Suprapubic skin (tissue), 4 donors: ENCODE measurements at regions not wholly inside any gene's neighbourhood (a gene's known extent, or its start where the extent isn't known, plus 50 kb on each side); places are given as distances from the start of the nearest gene placed in this dataset.
"Not testable (repeated sequence)": the region's sequence is repeated elsewhere in the genome, so short reads cannot be mapped to it uniquely, and the experiment has no call there.

Experiments
- DNase-seq, 2 donors: peaks; one replicate each; pipeline ENCODE4 v3.0.0-alpha.2; 2019; ENCODE audit warnings: low spot score in 2 of 2
- H3K27ac ChIP-seq: fragments of 200-600 bp; sonication (generic); one replicate; pipeline ENCODE4 v1.5.1; 2019
- H3K27me3 ChIP-seq: fragments of 200-600 bp; sonication (generic); one replicate; pipeline ENCODE4 v1.5.1; 2019
- H3K36me3 ChIP-seq: fragments of 200-600 bp; sonication (generic); one replicate; pipeline ENCODE4 v1.5.1; 2019
- H3K4me1 ChIP-seq: fragments of 200-600 bp; sonication (generic); one replicate; pipeline ENCODE4 v1.5.1; 2019
- H3K4me3 ChIP-seq: fragments of 200-600 bp; sonication (generic); one replicate; pipeline ENCODE4 v1.5.1; 2019; ENCODE audit warnings: mild to moderate bottlenecking
- H3K9me3 ChIP-seq: fragments of 200-600 bp; sonication (generic); one replicate; pipeline ENCODE4 v1.5.1; 2019
- EP300 ChIP-seq: sonication (generic); formaldehyde crosslinking; IDR thresholded peaks from one replicate; pipeline ENCODE4 v1.6.1; 2017; ENCODE audit warnings: antibody characterized with exemption
- POLR2A ChIP-seq, 2 donors: fragments of 450-650 bp; IDR thresholded peaks; one replicate each; pipeline ENCODE4 v1.6.1; 2017; ENCODE audit warnings: antibody characterized with exemption in 2 of 2, mild to moderate bottlenecking in 2 of 2, moderate library complexity in 2 of 2
- POLR2AphosphoS5 ChIP-seq, 3 donors: sonication (generic); formaldehyde crosslinking; IDR thresholded peaks; one replicate each; pipeline ENCODE4 v1.6.1; 2017; ENCODE audit warnings: antibody characterized with exemption in 3 of 3
- WGBS: methylation state at CpG from one replicate; pipeline ENCODE4 v1.1.5; 2018; 5-methylcytosine and 5-hydroxymethylcytosine counted together
- TF ChIP-seq, protein P1 (sequence below), 2 donors: fragments of 200-600 bp in 1 of 2; fragments of 450-650 bp in 1 of 2; sonication (generic) in 1 of 2; IDR thresholded peaks; one replicate each; pipeline ENCODE4 v1.5.1; 2016 to 2019; ENCODE audit warnings: antibody characterized with exemption in 2 of 2, mild to moderate bottlenecking in 1 of 2, moderate library complexity in 1 of 2

DNA sequence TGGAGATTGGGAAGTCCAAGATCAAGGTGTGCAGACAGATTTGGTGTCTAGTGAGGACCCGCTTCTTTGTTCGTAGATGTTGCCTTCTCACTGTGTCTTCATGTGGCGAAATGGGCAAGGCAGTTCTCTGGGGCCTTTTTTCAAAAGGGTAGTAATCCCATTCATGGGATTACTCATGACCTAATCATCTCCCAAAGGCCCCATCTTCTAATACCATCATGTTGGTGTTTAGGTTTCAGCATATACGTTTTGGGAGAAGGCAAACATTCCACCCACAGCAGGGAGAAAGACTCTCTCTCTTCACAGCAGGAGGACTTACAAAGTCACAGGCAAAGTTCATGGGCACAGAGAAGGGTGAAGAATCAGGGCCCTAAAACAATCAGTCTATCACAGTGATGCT, 252.1 kb downstream of the RPLP1 start:
- 79% methylated on average over 4 of the region's 4 CpGs for WGBS
- no peak overlapping the region for H3K27ac ChIP-seq
- no peaks in the 10 kb centered on the region for H3K36me3 ChIP-seq
- no peak for TF ChIP-seq POLR2AphosphoS5 (IDR thresholded peaks at IDR 0.05)
- TF ChIP-seq EP300, result no peak
- TF ChIP-seq, protein P1, sequence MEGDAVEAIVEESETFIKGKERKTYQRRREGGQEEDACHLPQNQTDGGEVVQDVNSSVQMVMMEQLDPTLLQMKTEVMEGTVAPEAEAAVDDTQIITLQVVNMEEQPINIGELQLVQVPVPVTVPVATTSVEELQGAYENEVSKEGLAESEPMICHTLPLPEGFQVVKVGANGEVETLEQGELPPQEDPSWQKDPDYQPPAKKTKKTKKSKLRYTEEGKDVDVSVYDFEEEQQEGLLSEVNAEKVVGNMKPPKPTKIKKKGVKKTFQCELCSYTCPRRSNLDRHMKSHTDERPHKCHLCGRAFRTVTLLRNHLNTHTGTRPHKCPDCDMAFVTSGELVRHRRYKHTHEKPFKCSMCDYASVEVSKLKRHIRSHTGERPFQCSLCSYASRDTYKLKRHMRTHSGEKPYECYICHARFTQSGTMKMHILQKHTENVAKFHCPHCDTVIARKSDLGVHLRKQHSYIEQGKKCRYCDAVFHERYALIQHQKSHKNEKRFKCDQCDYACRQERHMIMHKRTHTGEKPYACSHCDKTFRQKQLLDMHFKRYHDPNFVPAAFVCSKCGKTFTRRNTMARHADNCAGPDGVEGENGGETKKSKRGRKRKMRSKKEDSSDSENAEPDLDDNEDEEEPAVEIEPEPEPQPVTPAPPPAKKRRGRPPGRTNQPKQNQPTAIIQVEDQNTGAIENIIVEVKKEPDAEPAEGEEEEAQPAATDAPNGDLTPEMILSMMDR (IDR thresholded peaks at IDR 0.05), result no peak
- no peak for TF ChIP-seq POLR2A (IDR thresholded peaks at IDR 0.05)
- no peaks in the 10 kb centered on the region for H3K9me3 ChIP-seq
- H3K4me1 ChIP-seq, result peaks cover 6% of the 10 kb centered on the region
- no peaks in the 10 kb centered on the region for H3K27me3 ChIP-seq
- DNase-seq, result no peak
- no peak overlapping the region for H3K4me3 ChIP-seq

DNA sequence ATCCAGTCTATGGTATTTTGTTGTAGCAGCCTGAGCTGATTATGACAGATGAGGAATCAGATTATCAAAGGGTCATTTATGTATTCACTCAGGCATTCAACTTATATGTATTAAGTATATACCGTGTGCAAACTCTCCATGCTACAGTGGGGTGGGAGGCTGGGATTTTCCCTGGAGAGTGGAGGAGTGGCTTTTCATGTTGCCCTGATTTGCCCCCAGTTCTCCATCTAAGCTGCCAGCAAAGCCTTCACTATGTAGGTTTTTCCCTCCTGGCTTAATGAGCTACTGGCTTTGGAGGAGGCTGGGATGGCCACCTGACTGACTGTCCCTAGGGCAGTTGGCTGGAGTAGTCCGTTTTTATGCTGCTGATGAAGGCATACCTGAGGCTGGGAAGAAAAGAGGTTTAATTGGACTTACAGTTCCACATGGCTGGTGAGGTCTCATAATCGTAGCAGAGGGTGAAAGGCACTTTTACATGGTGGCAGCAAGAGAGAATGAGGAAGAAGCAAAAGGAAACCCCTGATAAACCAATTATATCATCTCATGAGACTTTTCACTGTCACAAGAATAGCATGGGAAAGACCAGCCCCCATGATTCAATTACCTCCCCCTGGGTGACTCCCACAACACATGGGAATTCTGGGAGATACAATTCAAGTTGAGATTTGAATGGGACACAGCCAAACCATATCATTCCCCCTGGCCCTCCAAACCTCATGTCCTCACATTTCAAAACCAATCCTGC, 253.9 kb downstream of the RPLP1 start:
- Histone ChIP-seq H3K4me3 (no peak overlapping the region), H3K27ac (no peak overlapping the region), H3K36me3 (no peaks in the 10 kb centered on the region), H3K4me1 (peaks cover 6% of the 10 kb centered on the region), H3K9me3 (no peaks in the 10 kb centered on the region), H3K27me3 (no peaks in the 10 kb centered on the region)
- WGBS, result 83% methylated on average over 3 of the region's 3 CpGs
- DNase-seq, result no peak
- TF ChIP-seq EP300, result no peak

DNA sequence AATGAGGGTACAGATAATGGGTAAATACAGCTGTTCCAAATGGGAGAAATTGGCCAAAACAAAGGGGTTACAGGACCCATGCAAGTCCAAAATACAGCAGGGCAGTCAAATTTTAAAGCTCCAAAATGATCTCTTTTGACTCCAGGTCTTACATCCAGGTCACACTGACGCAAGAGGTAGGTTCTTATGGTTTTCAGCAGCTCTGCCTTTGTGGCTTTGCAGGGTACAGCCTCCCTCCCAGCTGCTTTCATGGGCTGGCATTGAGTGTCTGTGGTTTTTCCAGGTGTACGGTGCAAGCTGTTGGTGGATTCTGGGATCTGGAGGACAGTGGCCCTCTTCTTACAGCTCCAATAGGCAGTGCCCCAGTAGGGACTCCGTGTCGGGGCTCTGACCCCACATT, 254.6 kb downstream of the RPLP1 start:
- not testable (repeated sequence) for H3K27me3 ChIP-seq, H3K9me3 ChIP-seq, H3K4me3 ChIP-seq, H3K36me3 ChIP-seq, H3K27ac ChIP-seq, H3K4me1 ChIP-seq, DNase-seq
- 88% methylated on average over 4 of the region's 4 CpGs for WGBS

DNA sequence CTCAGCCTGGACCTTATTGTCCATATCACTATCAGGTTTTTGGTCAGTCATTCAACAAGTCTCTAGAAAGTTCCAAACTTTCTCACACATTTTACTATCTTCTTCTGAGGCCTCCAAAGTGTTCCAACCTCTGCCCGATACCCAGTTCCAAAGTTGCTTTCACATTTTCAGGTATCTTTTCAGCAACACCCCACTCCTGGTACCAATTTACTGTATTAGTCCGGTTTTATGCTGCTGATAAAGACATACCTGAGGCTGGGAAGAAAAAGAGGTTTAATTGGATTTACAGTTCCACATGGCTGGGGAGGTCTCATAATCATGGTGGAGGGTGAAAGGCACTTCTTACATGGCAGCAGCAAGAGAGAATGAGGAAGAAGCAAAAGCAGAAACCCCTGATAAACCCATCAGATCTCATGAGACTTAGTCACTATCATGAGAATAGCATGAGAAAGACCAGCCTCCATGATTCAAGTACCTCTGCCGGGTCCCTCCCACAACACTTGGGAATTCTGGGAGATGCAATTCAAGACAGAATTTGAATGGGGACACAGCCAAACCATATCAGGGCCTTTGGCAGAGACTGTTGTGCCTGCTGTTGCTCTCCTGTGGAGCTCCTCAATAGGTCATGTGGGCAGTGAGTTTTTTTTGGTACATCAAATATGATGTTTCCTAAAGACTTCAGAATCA, 256.0 kb downstream of the RPLP1 start:
- H3K27ac ChIP-seq, H3K27me3 ChIP-seq, H3K9me3 ChIP-seq, H3K4me1 ChIP-seq, H3K4me3 ChIP-seq, H3K36me3 ChIP-seq, DNase-seq: not testable (repeated sequence)
- 90% methylated on average over 3 of the region's 3 CpGs for WGBS

DNA sequence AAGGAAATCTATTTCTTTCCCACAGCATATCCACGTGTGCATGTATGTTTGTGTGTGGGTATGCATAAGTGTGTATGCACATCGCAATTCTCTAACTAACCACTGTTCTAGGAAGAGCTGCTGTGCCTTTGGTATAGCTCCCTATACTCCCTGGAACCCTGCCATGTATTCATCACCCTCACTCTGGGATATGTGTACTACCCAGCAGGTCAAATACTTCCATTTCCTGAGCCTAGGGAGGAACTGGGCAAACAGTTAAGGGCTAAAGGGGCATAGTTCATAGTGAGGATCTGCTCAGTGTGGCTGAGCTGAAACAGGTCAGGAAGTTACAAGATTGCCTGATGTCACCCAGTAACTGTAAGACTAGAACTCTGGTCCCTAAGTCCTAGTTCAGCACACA, 260.4 kb downstream of the RPLP1 start:
- H3K4me3 ChIP-seq, result no peak overlapping the region
- 88% methylated on average over 2 of the region's 2 CpGs for WGBS
- no peaks in the 10 kb centered on the region for H3K27me3 ChIP-seq
- H3K36me3 ChIP-seq, result no peaks in the 10 kb centered on the region
- H3K27ac ChIP-seq, result peak overlapping the region; percentile 2
- TF ChIP-seq, protein P1 (IDR thresholded peaks at IDR 0.05), result no peak
- TF ChIP-seq EP300 (no peak), POLR2AphosphoS5 (IDR thresholded peaks at IDR 0.05) (no peak), POLR2A (IDR thresholded peaks at IDR 0.05) (no peak)
- H3K4me1 ChIP-seq, result peaks cover 4% of the 10 kb centered on the region
- no peak for DNase-seq
- H3K9me3 ChIP-seq, result no peaks in the 10 kb centered on the region

DNA sequence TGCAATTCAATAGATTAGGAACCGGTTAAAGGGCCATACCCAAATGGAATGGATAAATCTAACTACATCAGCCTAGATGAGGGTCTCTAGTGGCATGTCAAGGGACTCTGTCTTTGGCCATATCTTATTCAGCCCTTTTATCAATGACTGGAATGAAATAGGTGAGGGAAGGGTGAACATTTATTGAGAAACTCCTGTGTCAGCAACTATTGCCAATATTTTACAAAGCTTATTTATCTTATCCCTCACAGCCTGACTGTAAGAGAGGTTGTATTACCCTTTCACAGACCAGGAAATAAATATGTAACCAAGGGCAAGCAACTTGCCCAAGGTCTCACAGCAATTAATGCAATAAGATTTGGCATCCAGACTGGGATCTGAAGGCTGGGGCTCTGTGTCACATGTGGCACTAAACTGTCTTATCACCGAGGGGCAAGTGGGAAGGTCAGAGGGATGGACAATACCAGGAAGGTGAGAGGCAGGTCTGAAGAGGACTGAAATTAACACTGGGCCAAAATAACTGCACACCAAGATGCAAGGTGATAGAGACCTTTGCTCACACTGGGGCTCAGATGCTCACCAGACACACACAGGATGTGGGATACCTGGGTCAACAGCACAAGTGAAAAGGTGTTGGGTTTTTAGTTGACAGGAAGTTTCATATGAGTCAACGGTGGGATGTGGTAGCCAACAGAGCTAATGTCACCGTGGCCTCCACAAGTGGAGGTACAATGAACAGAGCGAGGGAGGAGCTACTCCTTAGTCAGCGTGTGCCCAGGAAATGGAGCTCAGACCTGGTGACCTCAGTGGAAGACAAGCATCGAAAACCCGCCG, 261.3 kb downstream of the RPLP1 start:
- H3K27me3 ChIP-seq, result no peaks in the 10 kb centered on the region
- H3K27ac ChIP-seq, result no peak overlapping the region
- no peak for DNase-seq
- TF ChIP-seq EP300, result no peak
- TF ChIP-seq POLR2A (IDR thresholded peaks at IDR 0.05), result no peak
- no peaks in the 10 kb centered on the region for H3K9me3 ChIP-seq
- H3K36me3 ChIP-seq, result no peaks in the 10 kb centered on the region
- no peak overlapping the region for H3K4me3 ChIP-seq
- peaks cover 8% of the 10 kb centered on the region for H3K4me1 ChIP-seq
- 74% methylated on average over 9 of the region's 9 CpGs for WGBS

DNA sequence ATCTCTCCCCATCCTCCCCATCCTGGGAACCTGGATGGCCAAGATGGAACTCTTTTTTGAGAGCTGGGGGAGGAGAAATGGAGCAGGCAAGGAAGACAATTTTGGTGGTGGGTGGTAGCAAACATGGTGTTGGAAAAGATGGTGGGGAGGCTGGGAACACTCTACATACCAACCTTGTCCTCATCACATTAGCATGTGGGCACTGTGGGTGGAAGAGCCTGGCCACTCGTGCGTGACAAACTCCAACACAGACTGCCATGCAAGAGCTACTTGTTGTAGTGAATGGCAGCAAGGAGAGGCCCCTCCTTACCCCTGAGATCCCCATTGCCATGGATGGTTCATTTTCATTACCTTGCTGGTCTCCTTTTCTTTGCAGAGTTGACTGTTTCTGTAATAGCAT, 262.6 kb downstream of the RPLP1 start:
- H3K9me3 ChIP-seq, result no peaks in the 10 kb centered on the region
- peaks cover 12% of the 10 kb centered on the region for H3K4me1 ChIP-seq
- no peak for DNase-seq
- H3K4me3 ChIP-seq, result no peak overlapping the region
- no peaks in the 10 kb centered on the region for H3K27me3 ChIP-seq
- no peaks in the 10 kb centered on the region for H3K36me3 ChIP-seq
- TF ChIP-seq, protein P1 (IDR thresholded peaks at IDR 0.05), result no peak
- TF ChIP-seq POLR2A (IDR thresholded peaks at IDR 0.05) (no peak), POLR2AphosphoS5 (IDR thresholded peaks at IDR 0.05) (no peak), EP300 (no peak)
- 70% methylated on average over 2 of the region's 2 CpGs for WGBS
- no peak overlapping the region for H3K27ac ChIP-seq
